Activated CD4-positive, CD25-positive, alpha-beta regulatory T cell (primary cell): ENCODE measurements at regions not wholly inside any gene's neighbourhood (a gene's known extent, or its start where the extent isn't known, plus 50 kb on each side); places are given as distances from the start of the nearest gene placed in this dataset.

Source experiments
- DNase-seq, 4 experiments: peaks; one replicate each; lab custom pipeline; 2025; lab: John Stamatoyannopoulos, UW

DNA sequence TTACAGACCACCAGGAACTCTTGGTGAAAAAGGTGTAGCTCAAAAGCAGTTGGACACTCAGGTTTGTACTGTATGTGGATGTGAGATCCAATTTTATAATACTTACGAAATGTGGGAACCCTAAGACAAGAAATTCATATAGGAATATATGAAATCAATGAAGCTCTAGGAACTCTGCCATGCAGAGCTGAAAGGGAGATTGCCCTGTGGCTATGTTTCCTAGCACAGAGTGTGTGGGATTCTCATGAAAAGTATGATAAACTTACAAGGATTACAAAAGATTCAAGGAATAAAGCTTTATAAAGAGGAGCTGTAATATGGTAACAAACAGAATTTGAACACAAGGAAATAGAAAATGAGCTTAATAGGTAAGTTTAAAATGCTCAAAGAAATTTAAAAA lies 205.7 kb upstream of the FAM83B start:
- DNase-seq: no peak

DNA sequence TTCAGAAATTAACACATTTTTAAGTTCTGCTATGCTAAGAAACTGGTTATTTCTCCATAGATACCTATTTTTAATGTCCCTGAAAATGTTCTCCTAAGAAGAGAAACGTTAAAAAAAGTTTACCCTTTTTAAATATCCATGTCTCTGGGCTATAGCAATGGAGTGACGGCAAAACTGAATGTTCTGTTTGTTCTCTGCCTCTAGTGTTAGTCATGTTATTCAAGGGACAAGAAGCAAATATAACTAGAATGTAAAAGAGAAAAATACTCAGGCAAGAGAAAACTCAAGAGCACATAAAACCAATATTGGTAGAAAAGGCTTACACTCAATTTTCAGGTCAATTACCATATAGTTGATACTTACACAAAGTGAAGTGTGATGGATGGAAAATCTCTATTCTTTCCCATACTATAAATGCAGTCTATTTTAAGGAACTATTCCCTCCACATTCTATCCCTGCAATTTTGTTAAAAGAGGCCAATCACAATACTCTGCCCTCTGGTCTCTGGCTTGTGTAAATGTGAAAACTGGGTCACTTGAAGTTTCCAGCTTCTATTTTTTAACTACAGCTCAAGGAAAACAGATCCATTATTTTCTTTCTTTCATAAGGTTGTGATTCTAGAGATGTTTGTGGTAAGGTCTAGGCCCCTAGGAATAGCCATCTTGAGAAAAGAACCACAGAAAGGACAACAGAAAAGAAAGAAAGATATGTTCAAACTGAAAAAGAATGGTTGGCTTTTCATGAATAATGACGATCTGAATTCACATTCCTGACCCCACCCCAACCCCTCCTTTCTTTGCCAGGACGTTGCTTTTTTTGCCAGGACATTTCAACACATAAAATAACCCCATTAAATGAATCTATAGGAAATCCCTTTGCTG lies 200.3 kb upstream of the FAM83B start:
- DNase-seq: no peak

DNA sequence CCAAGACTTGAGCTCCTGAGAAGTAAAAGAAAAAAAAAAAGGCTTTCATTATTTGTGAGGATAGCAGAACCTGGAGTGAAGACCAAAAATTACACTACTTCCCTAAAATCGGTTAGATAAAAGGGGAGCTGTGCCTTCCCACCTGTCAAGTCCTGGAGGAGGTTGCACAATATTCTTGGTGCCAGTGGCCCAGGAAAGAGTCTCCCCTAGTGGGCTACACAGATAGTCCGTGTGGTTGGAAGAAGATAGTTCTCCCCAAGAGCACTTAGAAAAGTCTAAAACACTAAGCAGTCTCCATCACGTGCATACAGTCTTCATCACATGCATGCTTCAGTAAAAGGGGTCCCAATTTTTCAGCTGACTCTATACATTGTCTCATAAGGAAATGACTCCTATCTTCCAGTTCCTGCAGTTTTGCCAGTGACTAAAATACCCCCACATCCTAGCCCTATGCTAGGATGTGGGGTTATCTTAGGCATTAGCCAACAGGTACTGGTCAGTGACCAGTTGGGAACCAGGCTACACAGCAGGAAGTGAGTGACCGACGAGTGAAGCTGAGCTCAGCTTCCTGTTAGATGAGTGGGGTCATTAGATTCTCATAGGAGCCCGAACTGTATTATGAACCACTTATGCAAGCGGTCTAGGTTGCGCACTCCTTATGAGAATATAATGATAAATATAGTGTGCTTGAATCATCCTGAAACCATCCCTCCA lies 199.5 kb upstream of the FAM83B start:
- DNase-seq: no peak

DNA sequence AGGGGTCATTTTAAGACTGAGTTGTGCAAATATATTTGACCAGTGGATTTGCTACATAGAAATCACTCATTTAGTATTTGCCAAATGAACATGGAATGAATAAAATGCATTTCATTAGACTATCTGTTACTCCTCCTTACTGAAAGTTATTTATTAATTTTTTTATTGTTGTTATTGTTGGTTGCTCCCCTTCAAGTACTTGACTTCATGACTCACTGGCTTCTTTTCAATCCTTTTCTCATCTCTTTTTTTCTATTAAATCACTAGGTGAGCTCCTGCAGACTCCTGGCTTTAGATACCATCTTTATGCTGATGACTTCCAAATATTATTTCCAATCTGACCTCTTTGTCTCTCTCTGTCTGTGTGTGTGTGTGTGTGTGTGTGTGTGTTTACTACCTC lies 192.2 kb upstream of the FAM83B start:
- DNase-seq: no peak

DNA sequence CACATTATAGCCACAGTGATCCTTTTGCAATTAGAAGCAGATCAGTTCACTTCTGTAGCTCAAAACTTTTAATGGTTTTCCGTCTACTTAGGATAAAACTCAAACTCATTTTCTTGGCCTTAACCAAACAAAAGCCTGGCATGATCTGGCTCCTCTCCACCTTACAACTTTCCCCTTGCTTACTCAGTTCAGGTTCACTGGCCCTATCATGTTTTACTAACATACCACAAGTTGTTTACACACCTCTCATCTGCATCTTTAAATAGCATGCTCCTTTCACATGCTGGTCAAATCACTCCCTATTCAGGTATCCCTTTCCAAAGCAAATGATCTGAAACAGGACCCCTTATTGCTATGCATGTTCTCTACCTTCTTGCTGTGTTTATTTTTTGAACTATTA lies 191.4 kb upstream of the FAM83B start:
- DNase-seq: no peak

DNA sequence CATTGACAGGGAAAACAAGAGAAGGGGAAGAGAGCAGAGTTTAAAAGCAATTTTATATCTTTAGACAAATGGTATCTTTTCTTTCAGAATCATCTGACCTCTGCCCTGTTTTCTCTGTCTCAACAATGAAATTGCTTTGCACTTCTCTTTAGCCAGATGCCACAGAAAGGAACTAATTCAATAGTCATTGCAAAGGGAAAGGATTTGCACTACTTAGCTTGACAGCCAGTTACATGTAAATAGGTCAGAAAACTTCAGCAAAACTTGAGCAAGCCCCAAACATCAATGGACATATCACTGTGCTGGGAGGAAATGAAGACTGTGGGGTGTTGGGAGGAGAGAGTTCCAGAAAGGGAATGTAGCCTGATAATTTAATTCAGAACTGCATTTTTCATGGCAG lies 181.3 kb upstream of the FAM83B start:
- DNase-seq: no peak

DNA sequence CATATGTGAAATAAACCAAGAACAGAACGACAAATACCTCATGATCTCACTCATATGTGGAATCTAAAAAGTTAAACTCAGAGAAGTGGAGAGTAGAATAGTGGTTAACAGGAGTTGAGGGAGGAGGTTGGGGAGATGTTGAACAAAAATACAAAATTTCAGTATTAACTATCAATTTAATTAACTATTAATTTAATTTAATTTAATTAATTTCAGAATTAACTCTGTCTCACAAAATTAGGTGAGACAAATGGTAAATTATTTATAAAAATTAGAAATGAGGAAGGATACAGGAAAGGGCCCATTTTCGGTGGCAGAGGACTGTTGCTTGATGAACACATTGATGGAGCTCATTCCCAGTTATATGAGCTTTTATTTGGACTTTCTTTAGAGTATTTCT lies 166.0 kb upstream of the FAM83B start:
- no peak for DNase-seq

DNA sequence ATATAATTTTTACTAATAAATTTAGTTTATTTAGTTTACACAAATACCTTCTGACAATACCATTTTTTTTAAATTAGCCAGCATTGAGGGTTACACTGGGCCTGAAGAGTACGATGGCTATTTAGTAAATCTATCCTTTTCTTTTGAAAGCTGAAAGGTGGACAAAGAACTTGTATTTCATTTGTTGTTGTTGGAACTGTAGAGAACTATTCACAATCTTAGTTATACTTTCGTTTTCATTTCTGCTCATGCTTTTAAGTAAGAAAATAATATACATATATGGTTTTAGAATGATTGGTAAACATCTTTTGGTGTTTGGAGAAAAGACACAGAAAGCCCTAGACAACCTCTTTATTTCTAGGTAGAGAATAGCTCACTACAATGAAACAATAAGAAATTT lies 165.3 kb upstream of the FAM83B start:
- DNase-seq: no peak

DNA sequence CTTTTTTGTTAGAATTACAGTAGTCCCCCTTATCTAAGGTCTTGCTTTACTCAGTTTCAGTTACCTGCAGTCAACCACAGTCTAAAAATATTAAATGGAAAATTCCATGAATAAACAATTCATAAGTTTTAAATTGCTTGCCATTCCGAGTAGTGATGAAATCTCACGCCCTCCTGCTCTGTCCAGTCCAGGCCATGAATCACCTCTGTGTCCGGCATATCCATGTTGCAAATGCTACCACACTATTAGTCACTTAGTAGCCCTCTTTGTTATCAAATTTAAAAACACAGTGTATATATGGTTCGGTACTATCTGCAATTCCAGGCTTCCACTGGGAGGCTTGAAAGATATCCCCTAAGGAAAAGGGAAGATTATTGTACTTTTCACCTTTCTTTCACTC lies 164.6 kb upstream of the FAM83B start:
- DNase-seq: no peak

DNA sequence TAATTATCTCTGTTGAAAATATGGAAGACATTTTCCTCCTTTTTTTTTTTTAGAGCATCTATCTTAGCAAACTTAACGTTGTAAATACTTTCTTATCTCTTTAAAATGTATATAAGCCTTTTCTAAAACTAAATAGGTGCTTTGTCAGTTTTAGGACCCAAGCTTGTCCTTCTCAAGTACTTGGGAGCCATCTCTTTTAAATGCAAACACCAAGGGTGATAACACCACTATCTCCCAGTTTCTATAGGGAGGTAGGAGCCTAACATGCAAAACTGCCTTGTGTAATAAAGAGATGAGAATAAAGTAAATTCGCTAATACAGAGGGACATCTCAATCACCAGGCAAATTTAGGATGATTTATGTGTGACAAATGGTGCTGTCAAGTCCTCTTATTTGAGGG lies 157.0 kb upstream of the FAM83B start:
- no peak for DNase-seq

DNA sequence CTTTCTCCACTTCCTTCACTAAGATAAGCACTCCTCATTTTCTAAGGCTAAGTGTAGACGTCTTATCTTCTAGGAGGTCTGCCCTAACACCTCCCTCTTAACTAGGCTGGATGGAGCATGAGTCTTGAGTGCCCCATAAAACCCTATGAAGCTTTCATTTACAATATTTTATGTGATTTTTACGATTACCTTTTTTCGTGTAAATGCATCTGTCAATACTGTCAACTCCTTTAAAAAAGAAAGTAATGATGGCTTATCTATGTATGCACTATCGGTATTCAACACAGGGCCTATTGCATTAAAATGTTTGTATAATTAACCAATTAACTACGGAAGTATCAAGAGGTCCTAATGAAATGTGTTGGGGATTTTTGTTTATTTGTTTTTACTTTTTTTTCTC lies 156.0 kb upstream of the FAM83B start:
- DNase-seq: no peak

DNA sequence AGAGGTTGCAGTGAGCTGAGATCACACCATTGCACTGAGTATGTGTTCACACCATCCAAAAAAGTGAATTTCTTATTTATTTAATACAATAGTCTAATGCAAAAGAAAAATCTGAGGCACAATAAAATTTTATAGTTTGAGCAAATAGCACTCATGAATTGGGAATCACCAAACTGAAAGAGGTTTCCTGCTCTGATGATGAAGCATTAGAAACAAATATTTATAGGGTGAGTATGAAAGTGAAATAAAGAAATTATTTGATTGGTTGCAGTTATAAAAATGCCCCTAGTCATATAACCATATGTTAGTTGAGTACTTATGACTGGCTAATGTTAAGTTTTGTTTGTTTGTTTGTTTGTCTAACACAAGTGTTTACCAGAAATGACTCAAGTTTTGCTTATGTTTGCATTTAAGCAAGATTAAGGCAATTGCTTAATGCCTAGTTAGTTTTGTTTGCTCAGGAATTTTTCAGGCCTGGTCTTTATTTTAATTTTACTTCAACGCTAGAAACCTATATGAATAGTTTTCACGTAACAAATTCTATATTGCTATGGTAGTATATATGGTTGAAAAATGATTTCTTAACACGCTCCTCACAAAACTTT lies 151.5 kb upstream of the FAM83B start:
- DNase-seq: no peak

DNA sequence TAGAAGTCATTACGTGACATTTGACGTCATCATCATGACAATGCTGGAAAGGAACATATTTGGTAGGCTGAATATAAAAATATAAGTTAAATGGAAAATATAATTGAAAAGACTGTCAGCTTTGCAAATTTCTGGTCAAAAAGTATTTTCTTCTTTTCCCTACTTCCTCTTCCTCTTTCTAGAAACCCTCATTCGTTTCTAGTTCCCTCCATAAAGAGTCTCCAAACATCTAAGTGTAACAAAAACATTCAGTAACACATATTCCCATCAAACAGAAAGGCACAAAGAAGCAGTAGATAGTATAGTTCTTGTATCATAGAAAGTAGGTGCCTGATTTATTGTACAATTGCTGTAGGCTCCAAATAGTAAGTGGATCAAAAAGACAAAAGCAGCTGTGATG lies 150.8 kb upstream of the FAM83B start:
- DNase-seq: no peak

DNA sequence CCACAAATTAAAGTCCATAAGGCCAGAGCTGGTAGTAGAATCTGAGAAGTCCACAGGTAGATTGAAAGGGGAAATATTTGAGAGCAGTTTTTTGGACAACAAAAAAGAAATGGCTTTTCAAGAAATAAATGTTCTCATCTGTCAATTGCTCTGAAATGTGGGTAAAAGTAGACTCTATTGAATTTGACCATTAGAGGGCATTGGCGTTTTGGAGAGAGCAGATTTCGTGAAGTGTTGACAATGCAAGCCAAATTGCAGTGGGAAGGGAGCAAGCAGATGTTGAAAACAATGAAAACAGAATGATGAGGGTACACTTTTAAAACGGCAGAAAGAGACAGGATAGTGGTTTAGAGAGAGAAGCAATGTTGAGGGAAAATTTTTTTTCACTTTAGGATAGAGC lies 149.1 kb upstream of the FAM83B start:
- no peak for DNase-seq

DNA sequence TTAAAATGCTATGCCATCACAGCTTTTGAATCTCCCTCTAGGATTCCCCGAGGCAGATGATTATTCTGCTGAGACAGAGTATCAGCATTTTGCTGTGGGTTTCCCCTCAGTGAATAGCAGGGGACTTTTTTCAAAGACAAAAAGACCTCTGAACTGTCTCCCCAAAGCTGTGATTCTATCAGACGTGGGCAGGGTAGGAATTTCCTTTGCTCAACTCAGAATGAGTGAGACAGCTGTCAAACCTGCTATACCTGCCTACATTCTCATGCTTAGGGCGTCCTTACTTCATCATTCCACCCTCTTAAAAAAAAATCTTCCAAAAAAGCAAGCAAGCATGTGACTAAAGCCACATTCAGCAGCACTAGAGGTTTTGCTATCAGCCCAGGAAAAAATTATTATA lies 147.6 kb upstream of the FAM83B start:
- DNase-seq: no peak

DNA sequence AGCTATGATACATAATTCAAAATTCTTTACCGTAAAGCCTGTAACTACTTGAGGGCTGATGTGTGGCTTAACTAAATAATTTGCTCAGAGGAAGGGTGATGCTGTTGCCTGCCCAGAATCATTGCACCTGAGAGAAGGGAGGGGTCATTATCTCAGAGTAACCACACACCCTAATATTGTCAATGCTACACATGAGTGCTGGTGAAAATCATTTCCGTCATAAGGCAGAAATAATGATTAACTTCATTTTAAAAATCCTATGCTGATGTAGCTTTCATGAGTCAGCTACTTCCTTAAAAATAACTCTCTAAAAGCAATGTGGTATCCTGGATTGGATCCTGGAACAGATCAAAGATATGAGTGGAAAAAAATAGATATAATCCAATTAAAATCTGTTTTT lies 146.4 kb upstream of the FAM83B start:
- DNase-seq: no peak

DNA sequence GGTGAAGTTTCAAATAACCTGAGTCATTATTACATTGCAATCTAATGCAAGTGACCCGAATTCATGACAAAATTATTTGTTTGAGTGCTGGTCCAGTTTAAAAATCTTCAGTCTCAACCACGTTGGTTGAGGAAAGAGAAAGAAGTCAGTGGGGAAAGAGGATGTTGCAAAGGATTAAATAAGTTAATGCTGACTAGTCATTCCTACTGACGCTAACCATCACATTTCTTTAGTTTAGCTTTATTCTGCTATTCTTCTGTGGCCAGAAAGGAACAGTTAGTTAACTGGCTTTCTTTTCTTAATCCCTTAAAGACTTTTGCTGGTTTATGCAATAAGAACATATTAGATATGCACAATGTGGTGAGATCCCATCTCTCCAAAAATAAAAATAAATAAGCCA lies 143.8 kb upstream of the FAM83B start:
- no peak for DNase-seq

DNA sequence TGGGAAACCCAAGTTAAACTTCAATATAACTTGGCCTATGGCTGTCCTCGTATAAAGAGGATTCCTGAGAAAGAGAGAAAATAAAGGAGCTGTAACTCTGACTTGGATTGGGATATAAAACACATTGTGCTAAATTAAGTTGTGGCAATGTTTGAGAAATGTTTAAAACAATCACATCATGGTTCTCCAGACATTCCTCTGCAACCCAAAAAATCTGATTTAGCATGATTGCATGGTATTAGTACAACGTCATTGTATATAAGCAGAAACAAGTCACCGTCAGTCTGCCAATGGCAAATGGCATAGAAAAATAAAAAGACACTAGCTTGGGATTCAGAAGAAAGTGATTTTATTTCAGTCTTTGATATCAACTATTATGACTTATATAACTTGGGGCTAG lies 140.2 kb upstream of the FAM83B start:
- DNase-seq: no peak

DNA sequence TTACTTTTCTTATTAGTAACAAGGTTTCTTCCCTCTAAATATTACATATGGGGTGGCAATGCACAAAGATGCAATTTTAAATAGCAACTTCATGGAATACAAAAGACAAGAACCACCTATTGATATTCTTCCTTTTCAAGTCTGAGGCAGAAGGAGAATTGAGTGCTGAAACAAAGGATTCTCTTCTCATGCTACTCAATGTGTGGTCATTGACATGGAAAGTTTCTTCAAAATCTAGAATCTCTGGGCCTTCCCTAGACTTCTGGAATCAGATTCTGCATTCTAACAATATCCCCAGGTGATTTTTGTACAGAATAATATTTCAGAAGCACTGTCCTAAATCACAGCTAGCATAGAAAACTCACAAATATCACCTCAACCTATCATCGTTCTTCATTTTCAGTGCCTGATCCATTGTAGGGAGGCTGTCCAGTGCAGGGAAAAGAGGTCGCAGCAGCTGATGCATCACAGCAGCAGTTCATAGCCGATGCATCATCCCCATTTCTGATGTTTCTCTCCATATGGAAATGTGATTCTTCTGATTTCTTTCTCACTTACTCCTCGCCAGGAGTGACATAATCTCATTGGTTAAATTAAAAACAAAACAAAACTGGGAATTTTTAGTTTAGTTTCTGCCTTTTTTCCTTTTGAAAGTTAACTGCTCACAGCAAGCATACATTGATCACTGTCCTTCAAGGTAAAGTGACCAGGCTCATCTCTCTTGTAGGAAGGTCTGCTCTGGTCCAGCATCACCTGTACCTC lies 139.5 kb upstream of the FAM83B start:
- no peak for DNase-seq

DNA sequence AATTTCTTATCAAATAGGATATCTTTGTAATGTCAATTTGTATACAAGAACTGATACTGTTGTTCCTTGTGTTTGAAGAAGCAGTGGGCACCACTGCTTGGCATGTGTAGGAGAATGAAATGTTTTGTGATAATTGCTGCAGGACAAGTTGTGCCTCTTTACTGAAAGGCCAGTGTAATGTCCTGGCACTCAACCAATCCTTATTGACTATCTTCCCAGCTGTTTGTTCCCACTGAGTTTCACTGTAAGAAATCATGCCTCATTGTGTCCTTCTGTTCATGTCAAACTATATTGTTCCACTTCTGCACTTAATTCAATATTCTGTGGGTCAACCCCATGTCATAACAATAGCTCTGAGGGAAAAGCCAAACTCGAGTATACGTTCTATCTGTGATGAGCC lies 136.1 kb upstream of the FAM83B start:
- no peak for DNase-seq

DNA sequence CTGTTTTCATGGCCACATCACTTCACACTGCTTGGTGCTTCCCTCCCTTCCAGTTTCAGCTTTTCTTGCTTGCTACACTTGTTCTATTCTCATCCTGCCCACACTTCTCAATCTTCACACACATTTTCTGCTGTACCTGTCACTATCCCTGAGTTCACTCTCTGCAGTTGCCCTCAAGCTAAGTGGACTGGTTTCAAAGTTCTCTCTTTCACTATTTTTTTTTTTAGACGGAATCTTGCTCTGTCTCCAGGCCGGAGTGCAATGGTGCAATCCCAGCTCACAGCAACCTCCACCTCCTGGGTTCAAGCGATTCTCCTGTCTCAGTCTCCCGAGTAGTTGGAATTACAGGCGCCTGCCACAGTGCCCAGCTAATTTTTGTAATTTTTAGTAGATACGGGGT lies 130.6 kb upstream of the FAM83B start:
- no peak for DNase-seq

DNA sequence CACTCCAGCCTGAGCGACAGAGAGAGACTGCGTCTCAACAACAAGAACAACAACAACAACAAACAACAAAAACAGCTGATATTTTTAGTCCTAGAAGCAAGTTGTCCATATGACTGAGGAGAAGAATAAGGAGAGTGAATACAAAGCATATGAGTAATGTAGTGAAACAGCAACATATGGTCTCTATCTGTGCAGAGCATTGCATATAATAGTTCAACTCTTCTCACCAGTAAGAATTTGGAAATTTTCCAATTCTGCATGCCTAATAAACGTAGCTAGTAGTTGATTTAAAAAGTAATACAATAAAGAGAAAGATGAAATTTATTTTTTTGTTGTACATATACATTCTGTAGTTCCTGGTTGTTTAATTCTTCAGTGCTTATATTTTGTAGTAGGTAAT lies 129.7 kb upstream of the FAM83B start:
- DNase-seq: no peak
